MCF 10A (cell line): ENCODE measurements at regions not wholly inside any gene's neighbourhood (a gene's known extent, or its start where the extent isn't known, plus 50 kb on each side); places are given as distances from the start of the nearest gene placed in this dataset.

Experiments
- BruUV-seq: library from RNA; stranded (reverse); fragments of 400-500 nt; replicated peaks from 2 replicates; lab custom pipeline; 2021; lab: Mats Ljungman, UMichigan
- CTCF ChIA-PET: fragments of 300-600 bp; sonication (Branson Sonifier 250); formaldehyde crosslinking; extraction: SDS; loops from one replicate; lab custom pipeline; 2021; ENCODE audit warnings: antibody characterized with exemption, inconsistent platforms; lab: Yijun Ruan, JAX
- POLR2A ChIA-PET: fragments of 300-600, 350-650 bp; sonication (Branson Sonifier 250); formaldehyde crosslinking; extraction: SDS; loops from one replicate; lab custom pipeline; 2020; ENCODE audit warnings: antibody characterized with exemption, inconsistent platforms; lab: Yijun Ruan, JAX
- DNase-seq: peaks from one replicate; pipeline ENCODE4 v3.0.0-alpha.2; 2018; ENCODE audit not compliant: unreplicated experiment
- H3K27ac Mint-ChIP-seq: one replicate; pipeline ENCODE4 v1.8.0; 2022; ENCODE audit warnings: mild to moderate bottlenecking, low read depth, mixed read lengths; ENCODE audit not compliant: unreplicated experiment
- H3K27me3 Mint-ChIP-seq: one replicate; pipeline ENCODE4 v1.8.0; 2022; ENCODE audit warnings: mixed read lengths; ENCODE audit not compliant: insufficient read depth, unreplicated experiment
- H3K36me3 Mint-ChIP-seq: one replicate; pipeline ENCODE4 v1.8.0; 2022; ENCODE audit warnings: mild to moderate bottlenecking, moderate library complexity, mixed read lengths; ENCODE audit not compliant: insufficient read depth, unreplicated experiment
- H3K4me1 Mint-ChIP-seq: one replicate; pipeline ENCODE4 v1.8.0; 2022; ENCODE audit warnings: mixed read lengths; ENCODE audit not compliant: insufficient read depth, unreplicated experiment
- H3K4me3 Mint-ChIP-seq: one replicate; pipeline ENCODE4 v1.8.0; 2022; ENCODE audit warnings: mild to moderate bottlenecking, moderate library complexity, mixed read lengths; ENCODE audit not compliant: unreplicated experiment
- H3K9me3 Mint-ChIP-seq: one replicate; pipeline ENCODE4 v1.8.0; 2022; ENCODE audit warnings: mixed read lengths; ENCODE audit not compliant: unreplicated experiment
- CTCF ChIP-seq: fragments of 200-600 bp; IDR thresholded peaks from one replicate; pipeline ENCODE4 v1.8.0; 2022; ENCODE audit warnings: antibody characterized with exemption, mild to moderate bottlenecking; ENCODE audit not compliant: unreplicated experiment
- intact Hi-C: fragments of 100-400 bp; cut with micrococcal nuclease; formaldehyde crosslinking; loops from 2 replicates; pipeline ENCODE4 v1.14.1; 2022

GRCh38 chr5:4020400-4020799 lies 424.8 kb downstream of the IRX1 start:
- TF ChIP-seq CTCF = no peak
- Mint-ChIP-seq H3K27ac (peak overlapping the region; percentile 23), H3K27me3 (no peaks in the 10 kb centered on the region), H3K4me3 (no peak overlapping the region), H3K9me3 (peaks cover 7% of the 10 kb centered on the region), H3K36me3 (no peaks in the 10 kb centered on the region), H3K4me1 (no peaks in the 10 kb centered on the region)
- intact Hi-C loops = no loop called here
- ChIA-PET POLR2A (no interaction called here), CTCF (interaction anchor here (0.6 kb wide), 2 partner anchors 48 to 1761 kb away, joined by 3 read pairs; no protein-coding TSS in a partner anchor)
- DNase-seq = no peak
- no TSS peak for BruUV-seq

DNA sequence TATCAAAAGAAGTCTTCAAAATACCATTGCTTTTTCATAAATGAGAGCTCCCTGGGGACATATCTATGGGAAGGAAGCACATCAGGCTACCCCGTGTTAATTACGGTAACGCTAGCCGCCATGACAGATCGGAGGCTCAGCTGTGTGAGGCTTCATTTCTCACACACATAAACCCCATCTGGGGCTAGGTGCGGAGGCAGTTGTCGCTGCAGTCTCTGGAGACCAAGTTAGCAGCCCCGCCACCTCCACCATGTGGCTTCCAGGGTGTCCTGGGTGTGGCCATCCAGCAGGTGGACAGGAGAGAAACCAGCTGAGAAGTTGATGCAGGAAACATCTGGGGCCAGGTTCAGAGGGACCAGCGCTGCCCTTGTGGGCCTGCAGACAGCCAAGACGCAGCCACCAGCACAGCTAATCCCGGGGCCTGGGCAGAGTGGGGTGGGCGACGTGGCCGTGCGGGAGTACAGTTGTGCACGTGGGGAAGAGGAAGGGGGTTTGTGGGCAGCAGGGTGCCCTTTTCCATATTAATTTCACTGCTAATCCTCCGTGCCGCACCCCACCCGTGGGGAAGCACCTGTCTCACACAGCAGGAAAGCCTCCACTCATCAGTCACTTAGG lies 426.5 kb downstream of the IRX1 start:
- no peak overlapping the region for H3K27ac Mint-ChIP-seq
- TF ChIP-seq CTCF = no peak
- H3K4me1 Mint-ChIP-seq = no peaks in the 10 kb centered on the region
- no peak overlapping the region for H3K4me3 Mint-ChIP-seq
- ChIA-PET CTCF (no interaction called here), POLR2A (no interaction called here)
- no TSS peak for BruUV-seq
- H3K36me3 Mint-ChIP-seq = no peaks in the 10 kb centered on the region
- no peak for DNase-seq
- H3K27me3 Mint-ChIP-seq = no peaks in the 10 kb centered on the region
- intact Hi-C loops = no loop called here
- H3K9me3 Mint-ChIP-seq = peaks cover 2% of the 10 kb centered on the region

DNA sequence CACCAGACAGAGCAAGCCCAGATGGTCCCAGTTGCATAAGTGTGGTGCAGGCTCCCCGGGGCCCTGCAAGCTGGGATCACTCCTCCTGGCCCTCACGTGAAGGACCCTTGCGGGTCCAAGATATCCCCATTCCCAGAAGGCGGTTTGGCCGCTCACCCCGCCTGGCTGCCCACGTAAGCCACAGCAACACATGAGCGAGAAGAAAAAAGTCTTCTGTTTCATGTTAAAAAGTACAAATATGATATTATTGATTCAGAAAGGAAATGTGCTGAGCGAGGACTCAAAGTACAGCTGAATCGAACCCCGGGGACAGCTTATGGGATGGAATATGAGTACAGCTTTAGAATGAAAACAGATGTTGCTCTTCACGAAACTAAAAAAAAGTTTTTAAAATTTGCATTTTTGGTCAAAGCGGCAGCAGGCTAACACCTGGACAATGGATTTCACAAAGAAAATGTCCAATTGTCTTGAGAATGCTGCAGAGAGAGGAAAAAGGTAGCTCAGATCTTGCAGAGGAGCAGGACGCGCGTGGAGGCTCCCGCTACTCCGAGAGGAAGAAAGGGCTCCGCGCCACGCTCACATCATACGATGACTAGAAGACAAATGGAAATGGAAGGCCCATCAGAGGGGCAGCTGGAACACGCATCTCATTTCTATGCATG lies 427.6 kb downstream of the IRX1 start:
- CTCF ChIA-PET = no interaction called here
- no peaks in the 10 kb centered on the region for H3K27me3 Mint-ChIP-seq
- BruUV-seq = no TSS peak
- no peak overlapping the region for H3K4me3 Mint-ChIP-seq
- H3K36me3 Mint-ChIP-seq = no peaks in the 10 kb centered on the region
- intact Hi-C loops = no loop called here
- H3K4me1 Mint-ChIP-seq = no peaks in the 10 kb centered on the region
- no peak overlapping the region for H3K27ac Mint-ChIP-seq
- no peak for DNase-seq
- TF ChIP-seq CTCF = no peak
- no peaks in the 10 kb centered on the region for H3K9me3 Mint-ChIP-seq
- POLR2A ChIA-PET = no interaction called here

- no TSS peak for BruUV-seq
- no peak for TF ChIP-seq CTCF
- POLR2A ChIA-PET = no interaction called here
- Mint-ChIP-seq H3K4me3 (no peak overlapping the region), H3K4me1 (no peaks in the 10 kb centered on the region), H3K36me3 (no peaks in the 10 kb centered on the region), H3K9me3 (no peaks in the 10 kb centered on the region), H3K27ac (no peak overlapping the region), H3K27me3 (no peaks in the 10 kb centered on the region)
- CTCF ChIA-PET = no interaction called here
- DNase-seq = no peak
- intact Hi-C loops = no loop called here
Measured at GRCh38 chr5:4023753-4024335, 428.2 kb downstream of the IRX1 start.
